GM23338 (cell line): ENCODE measurements at regions not wholly inside any gene's neighbourhood (a gene's known extent, or its start where the extent isn't known, plus 50 kb on each side); places are given as distances from the start of the nearest gene placed in this dataset.

Source experiments
- ATAC-seq: fragments of 200-7000 bp; cut with Tn5 transposase; 3 replicates; pipeline ENCODE4 v1.9.1; 2020
- DNase-seq: peaks from one replicate; pipeline ENCODE4 v3.0.0-alpha.2; 2015; ENCODE audit warnings: low spot score
- H2AFZ ChIP-seq: fragments of 200-600 bp; sonication (generic); 2 replicates; pipeline ENCODE4 v1.8.0; 2016; ENCODE audit warnings: antibody characterized with exemption, mild to moderate bottlenecking, moderate library complexity
- H3F3A ChIP-seq: fragments of 200-600 bp; sonication (generic); replicated peaks from 2 replicates; pipeline ENCODE4 v1.8.0; 2017; ENCODE audit warnings: antibody characterized with exemption, mixed run types, low read depth
- H3K27ac ChIP-seq: fragments of 200-600 bp; sonication (generic); 2 replicates; pipeline ENCODE4 v1.6.1; 2016; ENCODE audit warnings: low read depth
- H3K27me3 ChIP-seq: fragments of 200-600 bp; sonication (generic); 2 replicates; pipeline ENCODE4 v1.8.0; 2016; ENCODE audit warnings: mild to moderate bottlenecking, mixed run types, moderate library complexity; ENCODE audit not compliant: insufficient read depth
- H3K36me3 ChIP-seq: fragments of 200-600 bp; sonication (generic); 2 replicates; pipeline ENCODE4 v1.8.0; 2016; ENCODE audit warnings: mild to moderate bottlenecking; ENCODE audit not compliant: insufficient read depth
- H3K4me1 ChIP-seq: fragments of 200-600 bp; sonication (generic); 2 replicates; pipeline ENCODE4 v1.8.0; 2016; ENCODE audit warnings: mild to moderate bottlenecking, moderate library complexity; ENCODE audit not compliant: insufficient read depth
- H3K4me2 ChIP-seq: fragments of 200-600 bp; sonication (generic); 2 replicates; pipeline ENCODE4 v1.7.1; 2017; ENCODE audit warnings: mixed run types
- H3K4me3 ChIP-seq: fragments of 200-600 bp; sonication (generic); 2 replicates; pipeline ENCODE4 v1.6.1; 2016; ENCODE audit warnings: mixed run types
- H3K79me2 ChIP-seq: fragments of 200-600 bp; sonication (generic); replicated peaks from 2 replicates; pipeline ENCODE4 v1.8.0; 2017; ENCODE audit warnings: mild to moderate bottlenecking; ENCODE audit not compliant: insufficient read depth
- H3K9me2 ChIP-seq: fragments of 200-600 bp; sonication (generic); 2 replicates; pipeline ENCODE4 v1.8.0; 2017; ENCODE audit not compliant: insufficient read depth
- H4K20me1 ChIP-seq: fragments of 200-600 bp; sonication (generic); replicated peaks from 2 replicates; pipeline ENCODE4 v1.8.0; 2017; ENCODE audit warnings: mild to moderate bottlenecking; ENCODE audit not compliant: insufficient read depth
- H3K27ac Mint-ChIP-seq: 2 replicates; pipeline ENCODE4 v1.8.0; 2020; ENCODE audit warnings: inconsistent platforms, mild to moderate bottlenecking, moderate library complexity, mixed read lengths
- H3K27me3 Mint-ChIP-seq: 3 replicates; pipeline ENCODE4 v1.8.0; 2022; ENCODE audit warnings: low read depth, mild to moderate bottlenecking, moderate library complexity, mixed read lengths, inconsistent platforms; ENCODE audit not compliant: insufficient read depth, poor library complexity
- H3K36me3 Mint-ChIP-seq: 3 replicates; pipeline ENCODE4 v1.8.0; 2021; ENCODE audit warnings: low read depth, mild to moderate bottlenecking, inconsistent platforms, moderate library complexity, mixed read lengths
- H3K4me1 Mint-ChIP-seq: 3 replicates; pipeline ENCODE4 v1.8.0; 2020; ENCODE audit warnings: mild to moderate bottlenecking, inconsistent platforms, mixed read lengths
- H3K4me3 Mint-ChIP-seq: 3 replicates; pipeline ENCODE4 v1.8.0; 2021; ENCODE audit warnings: moderate library complexity, mild to moderate bottlenecking, inconsistent platforms, mixed read lengths
- H3K9me3 Mint-ChIP-seq: 3 replicates; pipeline ENCODE4 v1.8.0; 2020; ENCODE audit warnings: moderate library complexity, mild to moderate bottlenecking, inconsistent platforms, mixed read lengths
- ETS1 ChIP-seq: IDR thresholded peaks from 2 replicates; pipeline ENCODE4 v1.6.1; 2016; ENCODE audit warnings: antibody characterized with exemption
- JUNB ChIP-seq: IDR thresholded peaks from one replicate; pipeline ENCODE4 v1.6.1; 2016; ENCODE audit warnings: antibody characterized with exemption; ENCODE audit not compliant: unreplicated experiment
- STAT1 ChIP-seq: IDR thresholded peaks from one replicate; pipeline ENCODE4 v1.6.1; 2016; ENCODE audit warnings: antibody characterized with exemption; ENCODE audit not compliant: unreplicated experiment
- ZNF331 ChIP-seq: fragments of 250-450 bp; sonication (Bioruptor Pico); IDR thresholded peaks from 2 replicates; pipeline ENCODE4 v1.5.0; 2020; ENCODE audit warnings: low read depth, mild to moderate bottlenecking, moderate library complexity
- ZNF462 ChIP-seq: fragments of 250-450 bp; sonication (Bioruptor Pico); IDR thresholded peaks from 2 replicates; pipeline ENCODE4 v1.5.0; 2020; ENCODE audit warnings: mild to moderate bottlenecking, moderate library complexity

- TF ChIP-seq ZNF462 = no peak
Observed at GRCh38 chr1:80349218-80349617, 1342.7 kb upstream of the ADGRL4 start (continued).

- no peaks in the 10 kb centered on the region for H4K20me1 ChIP-seq
- no peaks in the 10 kb centered on the region for H3K79me2 ChIP-seq
- ATAC-seq (no peak), DNase-seq (no peak)
- H3K4me3 Mint-ChIP-seq = no peak overlapping the region
- no peaks in the 10 kb centered on the region for H3F3A ChIP-seq
- H3K4me1 ChIP-seq = no peaks in the 10 kb centered on the region
- peaks cover 16% of the 10 kb centered on the region; the same call in 2 of the 3 replicates for H3K9me3 Mint-ChIP-seq
- H3K27ac Mint-ChIP-seq = no peak overlapping the region
- no peaks in the 10 kb centered on the region for H3K4me1 Mint-ChIP-seq
- H3K27ac ChIP-seq = no peak overlapping the region
- H3K27me3 Mint-ChIP-seq = peaks cover 3% of the 10 kb centered on the region
- H2AFZ ChIP-seq = no peak overlapping the region
- peaks cover 10% of the 10 kb centered on the region; the same call in 1 of the 3 replicates for H3K36me3 Mint-ChIP-seq
- H3K4me3 ChIP-seq = no peak overlapping the region
- H3K4me2 ChIP-seq = no peak overlapping the region
- no peaks in the 10 kb centered on the region for H3K36me3 ChIP-seq
- H3K9me2 ChIP-seq = no peaks in the 10 kb centered on the region
- H3K27me3 ChIP-seq = no peaks in the 10 kb centered on the region
- TF ChIP-seq ZNF462 (no peak), STAT1 (no peak), ZNF331 (no peak), JUNB (no peak), ETS1 (no peak)
Observed at GRCh38 chr1:80341021-80341420, 1334.5 kb upstream of the ADGRL4 start.
